Activated CD8-positive, alpha-beta memory T cell treated with anti-CD3 and anti-CD28 coated beads for 36 hours (primary cell): ENCODE measurements at regions not wholly inside any gene's neighbourhood (a gene's known extent, or its start where the extent isn't known, plus 50 kb on each side); places are given as distances from the start of the nearest gene placed in this dataset.
"Not testable (repeated sequence)": the region's sequence is repeated elsewhere in the genome, so short reads cannot be mapped to it uniquely, and the experiment has no call there.

Source experiments
- CTCF ChIA-PET: fragments of 350-600 bp; sonication (Branson Sonifier 250); formaldehyde crosslinking; loops from one replicate; lab custom pipeline; 2021; ENCODE audit warnings: antibody characterized with exemption; lab: Charles Lee
- POLR2A ChIA-PET: fragments of 350-600 bp; sonication (Branson Sonifier 250); formaldehyde crosslinking; loops from one replicate; lab custom pipeline; 2021; ENCODE audit warnings: antibody characterized with exemption; lab: Charles Lee

DNA sequence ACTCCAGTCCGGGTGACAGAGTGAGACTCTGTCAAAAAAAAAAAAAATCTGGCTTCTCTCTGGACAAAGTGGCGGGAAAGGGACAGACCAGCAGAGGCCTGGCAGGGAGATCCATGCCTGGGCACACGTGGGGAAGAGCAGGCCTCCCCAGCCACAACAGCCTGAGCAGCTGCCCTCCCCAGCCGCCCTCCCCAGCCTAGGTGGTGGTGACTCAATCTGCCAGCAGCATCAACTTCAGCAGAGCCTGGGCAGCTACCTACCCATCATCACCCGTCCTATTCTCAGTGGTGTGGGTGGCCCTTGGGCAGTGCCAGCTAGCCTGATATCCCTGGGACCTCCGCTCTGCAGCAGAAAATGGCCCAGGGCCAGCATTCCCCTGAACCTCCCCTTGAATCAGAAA is 612.4 kb downstream of the FBXO15 start:
- CTCF ChIA-PET, result no interaction called here
- POLR2A ChIA-PET, result no interaction called here

DNA sequence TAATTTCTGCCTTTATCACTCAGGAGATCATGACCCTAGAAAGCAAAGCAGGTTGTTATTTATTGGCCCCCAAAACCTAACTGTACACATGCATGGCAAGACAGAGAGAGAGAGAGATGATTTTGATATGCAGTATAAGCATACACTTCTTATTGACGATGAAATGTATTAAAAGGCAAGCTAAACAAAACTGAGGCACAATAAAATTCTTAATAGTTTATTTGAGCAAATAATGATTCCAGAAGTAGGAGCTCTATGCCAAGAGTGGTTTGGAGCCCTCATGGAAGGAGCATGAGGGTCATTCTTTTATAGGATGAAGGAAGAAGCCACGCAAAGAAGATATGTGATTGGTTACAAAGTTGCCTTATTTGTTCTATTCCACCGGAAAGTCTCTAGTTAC is 616.0 kb downstream of the FBXO15 start:
- ChIA-PET CTCF (no interaction called here), POLR2A (no interaction called here)

DNA sequence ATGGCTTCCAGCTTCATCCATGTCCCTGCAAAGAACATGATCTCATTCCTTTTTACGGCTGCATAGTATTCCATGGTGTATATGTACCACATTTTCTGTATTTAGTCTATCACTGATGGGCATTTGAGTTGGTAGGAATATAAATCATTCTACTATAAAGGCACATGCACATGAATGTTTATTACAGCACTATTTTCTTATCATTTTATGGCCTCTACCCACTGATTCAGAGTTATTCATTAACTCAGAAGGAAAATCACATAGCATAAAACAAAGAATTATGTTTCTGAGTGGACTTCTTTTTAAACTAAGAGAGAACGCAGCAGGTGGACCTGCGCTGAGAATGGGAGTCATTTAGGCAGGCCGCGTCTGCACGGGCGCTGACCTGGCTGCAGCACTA is 619.6 kb downstream of the FBXO15 start:
- CTCF ChIA-PET, result no interaction called here
- POLR2A ChIA-PET, result no interaction called here

DNA sequence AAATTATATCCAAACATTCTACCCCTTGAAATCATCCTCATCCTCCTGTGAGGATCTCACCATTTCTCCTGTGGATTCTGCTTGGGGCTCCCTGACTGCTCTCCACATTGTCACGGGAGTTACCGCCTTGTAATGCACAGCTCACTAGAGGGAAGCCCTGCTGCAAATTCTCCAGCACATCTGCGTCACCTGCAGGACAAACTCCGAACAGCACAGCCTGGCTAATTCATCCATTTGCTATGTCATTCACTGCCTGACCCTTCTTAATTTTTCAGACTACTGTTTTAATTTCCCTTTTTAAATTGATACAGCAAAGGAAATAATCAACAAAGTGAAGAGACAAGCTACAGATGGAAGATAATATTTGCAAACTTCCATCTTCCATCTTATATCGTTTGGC is 627.4 kb downstream of the FBXO15 start:
- ChIA-PET CTCF (no interaction called here), POLR2A (no interaction called here)

DNA sequence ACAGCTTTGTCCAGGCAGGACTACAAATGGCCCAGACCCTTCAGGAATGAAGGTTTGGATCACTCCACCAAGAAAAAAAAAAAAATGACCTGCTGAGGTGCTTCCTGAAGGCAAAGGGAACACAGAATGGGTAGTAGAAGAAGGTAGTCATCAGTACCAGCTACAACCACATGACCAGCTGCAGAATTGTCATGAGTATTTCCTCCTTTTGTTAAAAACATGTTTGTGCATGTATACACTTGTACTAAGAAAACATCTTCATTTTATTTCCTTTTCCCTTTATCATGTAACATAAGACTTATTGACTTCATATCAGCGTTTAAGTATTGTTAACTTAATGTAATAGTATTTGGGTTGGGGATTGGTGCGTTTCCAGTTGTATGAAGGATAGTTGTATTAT is 631.6 kb downstream of the FBXO15 start:
- POLR2A ChIA-PET, CTCF ChIA-PET: not testable (repeated sequence)

DNA sequence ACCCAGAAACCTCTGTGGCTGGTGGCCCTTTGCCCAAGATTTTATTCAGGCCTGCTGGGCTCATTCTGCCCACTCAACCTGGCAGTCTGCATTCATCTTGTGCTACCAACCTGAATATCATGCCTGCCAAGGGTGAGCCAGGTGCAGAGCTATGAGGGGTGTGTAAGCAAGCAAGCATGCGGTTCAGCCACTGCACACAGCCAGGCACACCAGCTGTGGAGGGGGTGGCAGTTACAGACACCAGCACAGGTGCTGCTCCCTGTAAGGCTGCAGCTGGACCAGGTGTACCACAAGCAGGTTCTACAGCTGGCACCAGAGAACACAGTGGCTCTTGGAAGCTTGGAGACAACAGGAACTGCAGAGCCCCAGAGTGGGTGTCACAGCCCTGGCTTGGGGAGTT is 633.2 kb downstream of the FBXO15 start:
- ChIA-PET CTCF (no interaction called here), POLR2A (no interaction called here)

DNA sequence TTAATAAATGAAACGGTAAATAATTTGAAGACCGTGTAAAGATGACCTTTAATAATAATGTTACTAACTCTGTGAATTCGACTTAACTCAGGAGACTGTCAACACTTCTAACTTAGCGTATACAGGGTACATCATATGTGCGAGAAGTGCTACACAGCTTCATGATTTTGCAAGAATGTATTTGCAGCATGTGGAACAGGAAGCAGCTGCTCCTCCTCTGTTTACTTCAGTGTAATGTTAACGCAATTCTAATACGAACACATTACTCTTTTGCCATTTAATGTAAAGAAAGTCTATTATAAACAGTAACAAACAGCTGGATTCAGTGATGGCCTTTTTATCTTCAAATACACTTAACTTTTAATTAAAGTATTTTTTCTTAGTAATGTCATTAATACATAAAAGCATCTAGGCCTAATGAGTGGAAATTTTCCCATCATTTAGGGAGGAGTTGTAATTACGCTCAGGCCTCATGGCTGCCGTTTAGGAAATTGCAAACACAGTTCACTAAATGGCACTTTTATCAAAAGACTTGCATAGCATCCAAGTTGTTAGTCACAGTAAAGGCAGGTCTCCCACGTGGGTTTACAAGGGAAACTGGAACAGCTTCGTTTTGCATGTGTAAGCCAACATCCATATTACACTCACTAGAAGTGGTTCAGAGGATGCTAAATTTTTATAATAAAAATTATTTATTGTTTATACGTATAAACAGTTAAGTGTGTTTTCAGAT is 635.7 kb downstream of the FBXO15 start:
- POLR2A ChIA-PET, result no interaction called here
- CTCF ChIA-PET, result no interaction called here

DNA sequence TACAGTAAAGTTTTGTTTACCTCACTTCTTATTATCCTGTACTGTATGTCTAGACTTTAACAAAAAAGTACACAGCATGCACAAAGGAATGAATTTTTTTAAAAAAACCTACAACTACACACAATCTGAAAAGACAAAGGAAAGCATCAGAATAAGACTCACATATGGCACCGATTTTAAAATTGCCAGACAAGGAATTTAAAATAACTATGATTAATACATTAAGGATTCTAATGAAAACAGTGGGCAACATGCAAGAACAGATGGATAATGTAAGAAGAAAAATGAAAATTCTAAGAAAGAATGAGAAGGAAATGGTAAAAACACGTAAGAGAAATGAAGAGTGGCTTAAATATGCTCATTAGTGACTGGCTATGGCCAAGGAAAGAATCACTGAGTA is 638.2 kb downstream of the FBXO15 start:
- CTCF ChIA-PET, result no interaction called here
- POLR2A ChIA-PET, result no interaction called here

DNA sequence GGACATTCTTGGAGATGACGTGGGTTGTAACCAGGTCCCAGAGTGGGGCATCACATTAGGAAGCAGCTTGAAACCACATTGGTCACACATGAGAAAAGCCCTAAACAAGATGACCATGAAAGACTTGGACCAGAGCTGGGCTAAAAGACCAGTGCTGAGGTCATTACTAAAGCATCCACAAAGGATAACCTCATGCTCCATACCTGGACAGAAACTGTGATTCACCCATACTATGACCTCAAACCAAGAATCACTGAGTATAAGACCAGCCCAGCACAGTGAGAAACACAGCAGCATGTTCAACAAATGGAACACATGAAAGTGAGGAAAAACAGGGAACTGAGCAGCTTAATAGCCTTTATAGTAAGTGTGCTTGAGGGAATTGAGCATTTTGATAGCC is 635.5 kb upstream of the NETO1 start:
- CTCF ChIA-PET, result no interaction called here
- POLR2A ChIA-PET, result no interaction called here

DNA sequence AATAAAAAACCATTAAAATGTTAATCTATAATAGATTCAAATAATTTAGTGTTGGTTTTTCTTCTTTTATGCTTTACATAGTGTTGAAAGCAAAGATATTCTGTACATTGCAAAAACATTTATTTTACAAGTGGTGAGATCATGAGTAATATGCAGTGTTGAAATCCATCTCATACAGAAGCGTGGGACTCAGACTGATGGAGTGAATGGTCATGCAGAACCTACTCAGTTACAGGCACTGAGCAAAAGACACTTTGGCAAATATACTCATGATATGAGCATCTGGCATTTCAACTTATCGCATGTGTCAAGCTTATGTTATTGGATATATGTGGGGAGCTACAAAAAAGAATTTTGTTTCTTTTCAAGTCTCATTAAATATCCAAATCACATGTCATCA is 620.2 kb upstream of the NETO1 start:
- POLR2A ChIA-PET, result no interaction called here
- CTCF ChIA-PET, result no interaction called here

DNA sequence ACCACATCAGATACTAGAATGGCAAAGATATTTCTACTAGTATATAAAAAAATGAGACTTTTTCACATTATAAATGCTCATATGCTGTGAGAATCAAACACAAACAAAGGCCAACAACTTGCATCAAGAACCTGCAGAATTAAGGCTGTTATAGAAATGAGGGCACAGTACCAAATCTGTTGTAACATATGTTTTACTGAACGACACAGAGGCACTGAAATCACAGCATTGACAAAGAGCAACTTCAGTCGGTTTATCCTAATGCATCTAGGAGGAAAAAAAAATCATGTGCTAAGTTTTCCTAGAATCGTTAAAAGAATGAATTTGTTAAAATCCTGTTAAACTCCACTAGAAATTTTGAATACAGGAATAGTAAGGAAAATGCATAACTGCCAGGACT is 617.4 kb upstream of the NETO1 start:
- POLR2A ChIA-PET, result no interaction called here
- CTCF ChIA-PET, result no interaction called here

DNA sequence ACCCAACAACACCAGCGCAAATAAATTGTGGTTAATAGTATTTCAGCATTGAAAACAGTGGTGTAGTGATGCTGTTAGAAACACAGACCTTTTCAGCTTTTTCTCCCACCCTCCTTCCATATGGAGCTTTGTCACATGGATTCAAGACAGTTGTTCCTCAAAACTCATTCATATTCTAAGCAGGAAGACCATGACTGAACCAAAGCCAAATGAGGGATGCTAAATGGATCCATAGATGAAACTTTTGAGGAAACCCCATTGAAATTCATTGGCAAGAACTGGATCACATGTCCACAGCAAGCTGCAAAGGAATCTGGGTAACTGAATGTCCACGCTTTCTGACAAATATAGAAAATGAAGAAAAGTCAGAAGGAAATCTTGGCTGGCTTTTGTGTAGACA is 615.1 kb upstream of the NETO1 start:
- POLR2A ChIA-PET, result no interaction called here
- CTCF ChIA-PET, result no interaction called here

DNA sequence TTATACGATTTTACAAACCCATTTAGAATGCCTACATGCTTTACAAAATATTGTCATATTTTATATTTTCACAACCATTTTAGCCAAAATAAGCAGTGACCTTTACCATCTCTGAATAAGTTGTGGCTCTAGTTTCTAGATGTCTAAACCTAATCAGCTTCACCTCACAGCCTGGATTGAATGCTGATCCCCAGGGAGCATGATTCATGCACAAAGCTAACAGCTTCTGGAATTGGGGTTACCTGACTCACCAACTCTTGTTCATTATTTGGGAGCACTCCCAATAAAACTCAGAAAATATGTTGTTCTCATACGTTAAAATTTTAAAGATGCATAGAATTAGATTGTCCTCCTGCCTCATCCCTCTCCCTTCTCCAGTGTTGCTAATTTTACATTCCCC is 611.7 kb upstream of the NETO1 start:
- POLR2A ChIA-PET, result no interaction called here
- CTCF ChIA-PET, result no interaction called here

DNA sequence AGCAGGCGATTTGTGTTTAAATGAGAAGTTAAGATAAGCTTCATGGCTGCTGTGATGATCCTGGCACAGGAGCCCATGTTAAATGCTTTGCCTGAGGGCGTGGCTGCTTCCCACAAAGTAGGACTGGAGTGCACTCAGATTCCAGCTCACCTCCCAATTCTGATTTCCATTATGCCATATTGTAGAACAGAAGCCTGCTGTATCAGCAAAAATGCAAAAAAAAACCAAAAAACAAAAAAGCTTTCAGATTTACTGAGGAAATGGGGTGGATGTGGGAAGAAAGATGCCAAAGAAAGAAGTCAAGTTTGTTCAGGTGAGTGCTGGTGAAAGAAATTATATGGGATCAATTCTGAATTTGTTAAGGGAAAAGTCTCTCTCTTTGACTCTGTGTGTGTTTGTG is 610.4 kb upstream of the NETO1 start:
- CTCF ChIA-PET, result no interaction called here
- POLR2A ChIA-PET, result no interaction called here

DNA sequence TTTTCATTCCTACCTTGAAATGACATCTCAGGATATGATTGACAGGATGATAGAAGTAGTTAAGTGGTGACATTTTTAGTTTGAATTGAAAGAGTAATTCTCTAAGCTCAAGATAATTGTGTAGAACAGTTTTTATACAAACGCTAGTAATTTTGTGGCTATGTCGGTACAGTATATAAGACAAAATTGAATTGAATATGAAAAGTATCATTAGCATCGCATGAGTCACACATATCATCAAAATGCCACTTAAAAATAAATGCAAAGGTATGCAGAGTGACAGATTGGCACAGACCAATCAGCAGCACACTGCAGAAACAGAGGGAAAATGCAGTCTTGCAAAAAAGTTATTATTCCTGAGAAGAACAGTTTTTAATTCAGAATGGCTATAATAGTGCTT is 608.2 kb upstream of the NETO1 start:
- ChIA-PET CTCF (no interaction called here), POLR2A (no interaction called here)

DNA sequence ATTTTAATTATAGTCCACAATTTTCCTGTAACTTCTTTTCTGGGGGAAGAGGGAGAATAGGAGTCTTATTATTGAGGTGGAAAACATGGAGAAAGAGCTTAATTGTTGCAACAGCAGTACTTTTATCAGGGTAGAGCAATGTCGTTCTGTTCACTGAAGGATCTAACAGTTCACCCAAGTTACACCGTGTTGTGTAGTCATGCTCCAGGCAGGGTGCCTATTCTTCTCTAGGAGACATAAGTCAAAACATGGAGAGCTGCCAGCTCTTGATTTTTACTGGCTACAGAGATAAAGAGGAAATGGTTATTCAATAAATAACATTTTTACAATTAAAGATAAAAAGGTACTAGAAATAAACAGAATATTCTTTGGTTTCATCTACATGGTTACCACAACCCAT is 594.3 kb upstream of the NETO1 start:
- CTCF ChIA-PET, result no interaction called here
- POLR2A ChIA-PET, result no interaction called here

DNA sequence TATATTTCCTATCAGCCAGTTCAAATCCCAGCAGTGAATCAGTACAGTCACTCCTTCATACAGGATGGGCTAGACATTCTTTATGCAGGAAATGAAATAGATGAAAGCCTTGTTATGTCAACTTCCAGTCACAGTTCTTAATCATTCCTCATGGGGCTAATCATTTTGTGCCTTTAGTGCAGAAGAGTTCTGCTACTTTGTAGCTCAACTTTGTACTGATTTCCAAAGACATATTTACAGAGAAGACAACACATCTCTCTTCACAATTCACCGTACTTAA is 593.9 kb upstream of the NETO1 start:
- ChIA-PET POLR2A (no interaction called here), CTCF (no interaction called here)

DNA sequence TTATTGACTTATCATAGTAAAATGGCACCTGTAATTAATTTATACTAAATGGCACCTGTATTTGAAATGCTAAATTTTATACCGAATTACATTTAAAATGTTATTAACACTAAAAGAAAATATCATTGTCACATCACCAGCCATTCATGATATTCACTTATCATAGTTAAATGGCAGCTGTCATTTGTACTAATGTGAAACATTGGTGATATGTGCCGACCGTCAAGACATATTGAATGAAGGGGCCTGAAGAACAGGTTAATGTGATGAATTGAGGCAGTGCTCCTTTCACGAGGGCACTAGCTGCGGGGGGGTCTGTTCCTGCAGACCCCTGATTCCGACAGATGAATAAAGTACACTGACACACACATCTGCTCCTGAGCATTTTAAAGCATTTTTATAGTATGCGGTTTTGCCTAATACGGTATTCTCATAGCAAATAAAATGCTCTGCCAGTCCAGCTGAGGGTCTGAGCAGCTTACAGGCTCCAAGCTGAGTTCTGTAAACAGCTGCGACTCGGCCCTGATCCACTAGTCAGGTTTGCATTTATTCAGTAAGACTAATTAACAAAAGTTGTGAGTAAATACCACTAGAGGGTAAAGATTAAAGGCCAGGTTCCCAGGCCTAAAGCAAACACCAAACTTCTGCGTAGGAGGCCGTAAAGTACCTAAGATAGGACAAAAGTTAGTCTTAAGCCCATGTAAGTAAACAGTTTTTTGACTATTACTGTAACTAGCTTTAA is 593.4 kb upstream of the NETO1 start:
- ChIA-PET CTCF (no interaction called here), POLR2A (no interaction called here)

DNA sequence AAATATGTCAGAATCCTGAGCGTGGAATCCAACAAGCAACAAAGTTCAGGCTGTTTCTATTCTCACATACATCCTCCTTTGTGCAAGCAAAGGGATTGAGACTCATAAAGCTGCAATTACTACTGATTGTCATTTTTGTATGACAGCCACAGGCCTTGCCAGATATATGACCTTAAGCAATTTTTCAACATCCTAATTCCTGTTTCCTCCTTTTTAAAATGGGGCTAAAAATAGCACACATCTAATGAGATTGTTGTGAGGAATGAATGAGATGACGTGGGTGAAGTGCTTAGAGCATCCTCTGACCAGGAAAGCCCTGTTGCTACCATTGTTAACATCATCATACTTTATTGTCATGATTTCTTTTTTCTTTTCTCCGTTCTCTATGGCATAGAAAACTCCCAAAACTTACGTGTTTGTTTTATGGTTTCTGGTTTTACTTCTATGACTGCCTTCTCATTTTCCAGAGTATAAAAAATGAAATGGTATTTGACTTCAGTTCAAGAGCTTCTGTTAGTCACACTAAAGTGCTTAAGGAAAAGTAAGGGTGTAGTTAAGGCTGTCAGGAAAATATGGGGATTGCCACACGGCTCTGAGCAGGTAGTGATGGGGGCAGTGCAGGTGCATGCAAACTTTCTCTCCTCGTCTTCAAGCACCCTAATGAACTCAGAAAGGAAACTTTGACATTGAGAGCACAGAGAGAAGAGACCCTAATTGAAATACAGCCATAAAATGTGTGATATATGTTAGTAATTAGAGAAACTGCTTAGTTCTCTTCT is 590.6 kb upstream of the NETO1 start:
- CTCF ChIA-PET, result no interaction called here
- POLR2A ChIA-PET, result no interaction called here

DNA sequence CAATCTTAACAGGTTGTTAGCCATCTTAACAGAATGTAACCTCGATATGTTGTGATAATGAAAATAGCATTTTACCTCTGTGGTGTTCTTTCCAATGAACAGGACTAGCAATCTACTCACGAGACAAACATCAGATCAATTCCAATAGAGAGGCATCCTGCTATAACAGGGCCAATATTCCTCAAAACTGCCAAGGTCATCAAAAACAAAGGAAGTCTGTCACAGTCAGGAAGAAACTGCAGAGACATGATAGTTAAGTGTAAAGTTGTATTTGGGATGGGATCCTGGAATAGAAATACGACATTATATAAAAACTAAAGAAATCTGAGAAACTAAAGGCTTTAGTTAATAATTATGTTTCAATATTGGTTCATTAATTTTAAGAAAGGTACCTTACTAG is 588.9 kb upstream of the NETO1 start:
- CTCF ChIA-PET, result no interaction called here
- POLR2A ChIA-PET, result no interaction called here

DNA sequence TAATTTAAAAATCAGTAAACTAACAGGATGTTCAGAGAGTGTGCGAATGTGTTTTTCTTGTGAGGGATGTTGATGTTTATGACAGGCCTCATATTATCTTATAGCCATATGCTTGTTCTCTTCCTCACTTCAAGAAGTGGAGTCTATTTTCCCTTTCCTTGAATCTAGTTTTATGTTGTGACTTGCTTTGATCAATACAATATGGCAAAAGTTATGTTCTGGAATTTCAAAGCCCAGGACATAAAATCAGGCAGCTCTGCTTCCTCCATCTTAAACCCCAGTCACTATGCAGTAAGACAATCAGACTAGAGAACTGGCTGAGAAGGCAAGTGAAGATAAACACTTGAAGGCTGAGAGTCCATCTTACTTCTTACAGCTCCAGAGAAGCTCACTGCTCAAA is 585.1 kb upstream of the NETO1 start:
- CTCF ChIA-PET, result no interaction called here

More for the DNA sequence above, 585.1 kb upstream of the NETO1 start:
- POLR2A ChIA-PET, result no interaction called here
